Upper lobe of left lung (tissue), 4 donors: ENCODE measurements at regions not wholly inside any gene's neighbourhood (a gene's known extent, or its start where the extent isn't known, plus 50 kb on each side); places are given as distances from the start of the nearest gene placed in this dataset.

Source experiments
- EP300 ChIP-seq, 4 donors: sonication (generic); formaldehyde crosslinking; IDR thresholded peaks; one replicate each; pipeline ENCODE4 v1.5.1; 2017; ENCODE audit warnings: antibody characterized with exemption in 4 of 4, control low read depth in 2 of 4
- POLR2AphosphoS5 ChIP-seq, 2 donors: sonication (generic); formaldehyde crosslinking; IDR thresholded peaks; one replicate each; pipeline ENCODE4 v1.5.1; 2017; ENCODE audit warnings: antibody characterized with exemption in 2 of 2
- TF ChIP-seq, protein P1 (sequence below), 6 experiments: fragments of 450-650 bp in 4 of 6; fragments of 200-600 bp in 2 of 6; sonication (generic) in 2 of 6; IDR thresholded peaks; one replicate each; pipeline ENCODE4 v1.5.1; 2016 to 2019; ENCODE audit warnings: antibody characterized with exemption in 6 of 6

DNA sequence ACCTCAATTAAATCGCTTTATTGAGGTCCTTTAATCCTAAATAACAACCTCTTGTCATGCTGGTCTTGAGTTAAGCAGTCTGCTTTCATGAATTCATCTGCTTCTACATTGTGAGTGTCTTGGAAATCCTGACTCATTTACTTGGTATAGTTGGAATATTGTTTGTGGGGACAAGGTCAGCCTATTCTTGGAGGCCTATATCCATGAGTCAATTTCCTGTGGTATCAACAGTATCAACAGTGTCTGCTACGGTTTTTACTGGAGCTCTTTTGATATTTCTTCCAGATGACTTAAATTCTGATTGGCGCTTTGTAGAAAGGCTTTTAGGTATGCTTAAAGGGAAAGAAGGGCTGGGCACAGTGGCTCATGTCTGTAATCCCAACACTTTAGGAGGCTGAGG is 71.2 kb upstream of the PARP8 start:
- TF ChIP-seq EP300 (IDR thresholded peaks at IDR 0.05), result no peak
- TF ChIP-seq, protein P1, sequence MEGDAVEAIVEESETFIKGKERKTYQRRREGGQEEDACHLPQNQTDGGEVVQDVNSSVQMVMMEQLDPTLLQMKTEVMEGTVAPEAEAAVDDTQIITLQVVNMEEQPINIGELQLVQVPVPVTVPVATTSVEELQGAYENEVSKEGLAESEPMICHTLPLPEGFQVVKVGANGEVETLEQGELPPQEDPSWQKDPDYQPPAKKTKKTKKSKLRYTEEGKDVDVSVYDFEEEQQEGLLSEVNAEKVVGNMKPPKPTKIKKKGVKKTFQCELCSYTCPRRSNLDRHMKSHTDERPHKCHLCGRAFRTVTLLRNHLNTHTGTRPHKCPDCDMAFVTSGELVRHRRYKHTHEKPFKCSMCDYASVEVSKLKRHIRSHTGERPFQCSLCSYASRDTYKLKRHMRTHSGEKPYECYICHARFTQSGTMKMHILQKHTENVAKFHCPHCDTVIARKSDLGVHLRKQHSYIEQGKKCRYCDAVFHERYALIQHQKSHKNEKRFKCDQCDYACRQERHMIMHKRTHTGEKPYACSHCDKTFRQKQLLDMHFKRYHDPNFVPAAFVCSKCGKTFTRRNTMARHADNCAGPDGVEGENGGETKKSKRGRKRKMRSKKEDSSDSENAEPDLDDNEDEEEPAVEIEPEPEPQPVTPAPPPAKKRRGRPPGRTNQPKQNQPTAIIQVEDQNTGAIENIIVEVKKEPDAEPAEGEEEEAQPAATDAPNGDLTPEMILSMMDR (IDR thresholded peaks at IDR 0.05), result no peak
- no peak for TF ChIP-seq POLR2AphosphoS5 (IDR thresholded peaks at IDR 0.05)
